ENCODE measurements at regions not wholly inside any gene's neighbourhood (a gene's known extent, or its start where the extent isn't known, plus 50 kb on each side); places are given as distances from the start of the nearest gene placed in this dataset.

GRCh38 chr7:49389871-49390479 lies 383.5 kb upstream of the VWC2 start:
- no peak for DNase-seq

GRCh38 chr7:49396229-49396628 lies 377.2 kb upstream of the VWC2 start:
- no peak for DNase-seq

- no peak for DNase-seq
Observed at GRCh38 chr7:49397750-49398149, 375.7 kb upstream of the VWC2 start.

- DNase-seq = no peak
Observed at GRCh38 chr7:49398236-49398635, 375.2 kb upstream of the VWC2 start.

- no peak for DNase-seq
Observed at GRCh38 chr7:49398746-49399145, 374.7 kb upstream of the VWC2 start.

- DNase-seq = no peak
Observed at GRCh38 chr7:49400891-49401550, 372.4 kb upstream of the VWC2 start.

- no peak for DNase-seq
Observed at GRCh38 chr7:49403844-49404243, 369.6 kb upstream of the VWC2 start.

- DNase-seq = no peak
Observed at GRCh38 chr7:49407205-49407604, 366.2 kb upstream of the VWC2 start.

GRCh38 chr7:49417034-49417433 lies 356.4 kb upstream of the VWC2 start:
- no peak for DNase-seq

GRCh38 chr7:49418963-49419362 lies 354.5 kb upstream of the VWC2 start:
- no peak for DNase-seq

GRCh38 chr7:49422564-49422963 lies 350.9 kb upstream of the VWC2 start:
- no peak for DNase-seq

GRCh38 chr7:49424109-49424508 lies 349.3 kb upstream of the VWC2 start:
- DNase-seq = no peak

GRCh38 chr7:49425277-49425818 lies 348.1 kb upstream of the VWC2 start:
- DNase-seq = no peak

GRCh38 chr7:49432254-49432653 lies 341.2 kb upstream of the VWC2 start:
- no peak for DNase-seq

GRCh38 chr7:49433794-49434193 lies 339.6 kb upstream of the VWC2 start:
- no peak for DNase-seq

GRCh38 chr7:49434846-49435245 lies 338.6 kb upstream of the VWC2 start:
- DNase-seq = no peak

- no peak for DNase-seq
Observed at GRCh38 chr7:49438281-49438680, 335.2 kb upstream of the VWC2 start.

GRCh38 chr7:49443515-49443914 lies 329.9 kb upstream of the VWC2 start:
- DNase-seq = no peak

GRCh38 chr7:49453486-49453885 lies 320.0 kb upstream of the VWC2 start:
- no peak for DNase-seq

- no peak for DNase-seq
Observed at GRCh38 chr7:49479441-49479840, 294.0 kb upstream of the VWC2 start.

- no peak for DNase-seq
Observed at GRCh38 chr7:49479936-49480544, 293.4 kb upstream of the VWC2 start.

GRCh38 chr7:49481075-49481474 lies 292.4 kb upstream of the VWC2 start:
- no peak for DNase-seq

- DNase-seq = no peak
Observed at GRCh38 chr7:49483142-49483541, 290.3 kb upstream of the VWC2 start.
